HL-60/S4 treated with phorbol 12-myristate 13-acetate at 8.2 ng/mL for 4 days and 3 days (cell line): ENCODE measurements at regions not wholly inside any gene's neighbourhood (a gene's known extent, or its start where the extent isn't known, plus 50 kb on each side); places are given as distances from the start of the nearest gene placed in this dataset.
"Not testable (repeated sequence)": the region's sequence is repeated elsewhere in the genome, so short reads cannot be mapped to it uniquely, and the experiment has no call there.

Source experiments
- in situ Hi-C: fragments of 300-500 bp; cut with MboI; formaldehyde crosslinking; loops from 2 replicates; pipeline ENCODE4 v1.15.0; 2022; ENCODE audit warnings: low sequenced_read_pairs

DNA sequence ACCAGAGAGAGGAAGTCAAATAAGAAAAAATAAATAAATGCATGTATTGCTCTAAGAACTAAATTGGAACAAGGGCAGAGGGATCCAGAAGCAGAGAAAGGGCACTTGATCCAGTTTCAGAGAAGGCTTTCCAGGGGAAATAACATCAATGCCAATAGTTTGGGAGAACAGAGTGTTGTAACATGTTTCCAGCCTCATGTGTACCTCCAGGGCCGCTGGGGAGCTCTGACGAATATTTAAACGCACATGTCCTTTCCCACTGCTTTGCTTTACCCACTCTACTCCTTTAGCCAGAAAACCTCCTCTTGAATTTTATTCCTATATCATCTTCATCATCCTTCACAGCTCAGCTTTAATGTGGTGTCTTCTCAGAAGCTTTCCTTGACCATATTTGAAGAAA, 233.7 kb downstream of the ENC1 start:
- in situ Hi-C loops = no loop called here

DNA sequence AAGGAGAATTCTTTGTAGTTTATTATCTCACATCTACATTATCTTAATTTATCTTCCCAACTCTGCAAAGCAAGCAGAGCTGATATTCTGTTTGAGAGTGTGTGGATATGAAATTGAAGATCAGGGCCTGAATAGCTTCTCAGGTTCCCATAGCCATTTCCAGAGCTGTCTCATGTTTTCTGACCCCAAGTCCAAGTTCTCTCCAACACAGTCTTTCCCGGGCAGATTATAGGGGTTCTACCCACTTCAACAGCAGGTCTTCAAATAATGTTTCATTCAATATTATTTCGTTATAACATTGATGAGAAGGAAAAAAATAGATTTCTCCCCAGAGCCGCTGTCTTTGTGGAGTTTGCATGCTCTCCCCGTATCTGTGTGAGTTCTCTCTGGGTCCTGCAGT, 234.9 kb downstream of the ENC1 start:
- in situ Hi-C loops = no loop called here

DNA sequence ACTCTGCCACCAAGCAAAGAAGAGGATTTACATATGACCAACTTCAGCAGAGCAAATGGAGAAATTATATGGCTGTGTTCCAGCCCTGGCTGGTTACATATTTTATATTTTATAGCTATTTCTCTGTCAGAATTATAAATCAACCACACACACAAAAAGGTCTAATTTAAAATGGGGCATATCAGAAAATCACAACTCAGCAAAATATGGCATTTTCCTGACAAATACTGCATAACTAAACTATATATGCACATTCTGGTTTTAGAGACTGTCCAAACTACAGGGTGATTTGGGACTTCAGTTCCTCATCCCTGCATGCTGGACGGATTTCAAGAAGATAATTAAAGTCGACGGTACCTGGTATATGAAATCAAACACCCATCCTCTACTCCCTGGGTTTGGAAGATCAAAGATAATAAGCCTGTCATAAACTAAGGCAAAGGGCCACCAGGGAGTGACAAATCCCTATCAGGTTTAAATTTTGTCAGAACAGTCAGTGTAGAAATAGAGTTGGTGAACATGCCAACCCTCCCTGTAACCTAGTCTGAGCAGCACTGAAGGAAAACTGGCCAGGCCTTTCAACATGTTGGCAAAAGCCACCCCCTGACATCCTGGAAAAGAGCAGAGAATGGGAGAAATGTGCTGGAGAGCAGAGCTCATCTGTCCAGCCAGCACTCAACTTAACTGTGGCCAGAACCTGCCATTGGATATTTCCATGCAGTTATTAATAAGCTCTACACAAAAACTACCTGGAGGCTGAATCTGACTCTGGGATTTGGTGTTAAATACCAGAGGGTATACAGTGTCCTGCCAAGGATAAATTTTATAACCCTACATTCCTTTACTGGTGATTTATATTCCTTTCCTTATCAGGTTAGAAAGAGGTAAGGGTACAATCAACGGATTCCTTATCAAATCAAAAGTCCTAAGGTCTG, 235.7 kb downstream of the ENC1 start:
- in situ Hi-C loops = no loop called here

DNA sequence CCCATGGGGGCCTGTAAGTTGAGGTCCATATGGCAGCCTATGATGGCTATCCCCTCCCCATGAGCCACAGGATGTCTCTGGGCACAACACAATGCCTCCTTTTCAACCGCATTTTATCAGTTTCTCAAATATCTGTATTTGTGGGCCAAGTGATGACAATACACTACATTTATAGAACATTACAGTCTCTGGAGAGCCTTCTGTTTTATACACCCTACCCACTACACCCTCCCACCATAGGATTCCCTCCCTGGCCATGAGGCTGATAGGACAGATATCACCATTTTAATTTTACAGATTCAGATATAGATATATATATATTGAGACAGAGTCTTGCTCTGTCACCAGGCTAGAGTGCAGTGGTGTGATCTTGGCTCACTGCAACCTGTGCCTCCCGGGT, 236.8 kb downstream of the ENC1 start:
- in situ Hi-C loops = no loop called here

DNA sequence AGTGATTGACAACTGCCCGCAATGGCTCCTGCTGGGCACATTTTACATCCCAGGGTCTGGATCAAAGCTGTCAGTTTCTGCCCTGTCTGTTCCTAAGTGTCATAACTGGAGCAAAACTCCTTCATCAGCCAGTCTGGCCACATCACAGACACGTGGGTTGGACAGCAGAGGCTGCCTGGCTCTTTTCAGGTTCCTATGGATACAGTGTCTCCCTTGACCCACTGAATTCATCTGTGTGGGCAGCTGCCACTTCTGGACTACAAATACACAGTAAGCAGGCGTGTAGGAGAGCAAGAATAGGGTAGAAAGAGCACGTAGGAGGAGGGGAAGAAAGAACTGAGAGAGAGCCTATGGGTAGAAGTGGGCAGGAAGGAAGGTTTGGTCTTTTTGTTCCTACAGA, 238.0 kb downstream of the ENC1 start:
- in situ Hi-C loops = no loop called here

DNA sequence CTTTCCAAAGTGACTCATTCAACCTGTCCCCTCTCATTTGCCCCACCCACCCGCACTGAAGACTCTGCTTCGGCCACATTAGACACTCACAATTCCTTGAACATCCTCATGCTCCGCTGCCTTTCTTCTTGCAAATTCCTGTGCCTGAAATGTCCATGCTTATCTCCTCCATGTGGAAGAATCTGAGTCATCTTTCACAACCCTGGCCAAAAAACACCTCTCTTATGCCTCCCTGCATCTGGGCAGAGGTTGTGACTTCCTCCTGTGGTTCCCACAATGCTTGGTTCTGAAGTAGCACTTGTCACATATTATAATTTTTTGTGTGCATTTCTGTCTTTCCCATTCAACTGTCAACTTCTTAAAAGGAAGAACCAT, 238.6 kb downstream of the ENC1 start:
- in situ Hi-C loops = no loop called here

DNA sequence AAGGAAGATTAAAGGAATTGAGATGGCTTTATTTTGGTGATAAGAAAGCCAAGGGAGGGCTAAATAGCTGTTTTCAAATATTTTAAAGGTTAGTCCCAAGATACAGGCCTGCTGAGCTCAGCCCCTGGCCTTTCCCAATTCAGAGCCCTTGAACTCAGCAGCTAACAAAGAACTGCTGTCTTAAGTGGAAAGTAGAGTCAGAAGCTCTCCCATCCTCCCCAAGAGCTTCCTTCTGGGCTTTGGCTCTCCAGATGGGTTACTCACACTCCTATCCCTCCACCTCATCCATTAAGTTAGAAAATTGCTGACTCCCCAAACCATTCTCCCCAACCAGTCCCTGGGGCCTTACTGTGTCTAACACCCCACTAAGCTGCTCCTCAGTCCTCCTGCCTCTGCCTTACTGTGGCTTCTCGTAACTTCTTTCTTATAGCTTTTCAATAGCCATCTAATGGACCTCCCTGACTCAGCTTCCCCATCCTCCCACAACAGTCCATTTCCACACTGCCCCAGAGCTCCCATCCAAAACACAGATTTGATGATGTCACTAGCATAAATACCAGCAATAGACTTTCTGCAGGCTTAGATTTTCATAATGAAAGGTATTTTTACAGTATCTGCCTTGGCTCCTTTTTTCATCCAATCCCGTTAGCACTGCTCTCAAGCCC, 239.1 kb downstream of the ENC1 start:
- in situ Hi-C loops = no loop called here

DNA sequence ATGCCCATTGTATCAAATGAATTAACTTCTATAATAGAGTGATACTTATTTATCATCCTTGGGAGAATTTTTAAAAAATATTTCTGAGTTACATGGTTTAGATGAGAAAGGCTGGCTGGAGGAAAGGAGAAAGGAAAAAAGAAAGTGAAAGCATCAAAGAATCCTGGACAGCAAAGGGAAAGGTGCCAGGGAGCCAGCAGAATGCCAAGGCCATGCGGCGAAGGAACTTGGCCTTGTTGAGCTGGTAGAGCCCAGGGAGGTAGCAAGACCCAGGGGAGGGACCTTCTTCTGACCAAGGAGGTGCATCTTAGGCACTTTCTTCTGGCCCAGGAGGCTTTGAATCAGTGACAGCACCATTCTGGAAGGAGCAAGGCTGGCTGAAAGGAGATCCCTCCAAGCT, 240.5 kb downstream of the ENC1 start:
- in situ Hi-C loops = no loop called here

DNA sequence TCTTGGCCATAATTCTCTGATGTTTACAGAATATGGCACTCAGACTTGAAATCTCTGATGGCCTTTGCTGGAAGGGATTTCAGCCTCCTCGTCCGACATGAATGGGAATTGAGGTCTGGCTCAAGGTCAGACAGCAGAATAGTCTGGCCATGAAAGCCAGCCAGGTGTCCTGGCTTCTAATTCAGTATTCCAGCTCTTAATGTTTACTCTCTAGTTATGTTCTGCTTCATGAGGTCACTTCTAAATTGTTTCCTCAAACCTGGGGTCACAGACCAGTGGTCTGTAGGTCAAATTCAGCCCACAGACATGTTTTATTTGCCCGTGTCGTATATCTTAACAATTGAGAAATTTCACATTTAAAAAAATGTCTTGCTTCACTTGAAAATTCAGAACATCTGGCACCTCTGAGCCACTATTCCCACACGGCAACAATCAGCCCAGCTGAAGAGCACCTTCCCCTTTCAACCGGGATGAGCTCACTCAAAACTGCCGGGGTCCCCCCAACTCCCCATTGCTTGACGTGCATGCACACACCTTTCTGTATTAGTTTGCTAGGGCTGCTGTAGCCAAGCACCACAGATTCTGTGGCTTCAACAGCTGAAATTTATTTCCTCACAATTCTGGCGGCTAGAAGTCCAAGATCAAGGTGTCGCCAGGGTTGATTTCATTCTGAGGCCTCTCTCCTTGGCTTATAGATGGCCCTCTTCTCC, 243.5 kb downstream of the ENC1 start:
- in situ Hi-C loops = no loop called here

DNA sequence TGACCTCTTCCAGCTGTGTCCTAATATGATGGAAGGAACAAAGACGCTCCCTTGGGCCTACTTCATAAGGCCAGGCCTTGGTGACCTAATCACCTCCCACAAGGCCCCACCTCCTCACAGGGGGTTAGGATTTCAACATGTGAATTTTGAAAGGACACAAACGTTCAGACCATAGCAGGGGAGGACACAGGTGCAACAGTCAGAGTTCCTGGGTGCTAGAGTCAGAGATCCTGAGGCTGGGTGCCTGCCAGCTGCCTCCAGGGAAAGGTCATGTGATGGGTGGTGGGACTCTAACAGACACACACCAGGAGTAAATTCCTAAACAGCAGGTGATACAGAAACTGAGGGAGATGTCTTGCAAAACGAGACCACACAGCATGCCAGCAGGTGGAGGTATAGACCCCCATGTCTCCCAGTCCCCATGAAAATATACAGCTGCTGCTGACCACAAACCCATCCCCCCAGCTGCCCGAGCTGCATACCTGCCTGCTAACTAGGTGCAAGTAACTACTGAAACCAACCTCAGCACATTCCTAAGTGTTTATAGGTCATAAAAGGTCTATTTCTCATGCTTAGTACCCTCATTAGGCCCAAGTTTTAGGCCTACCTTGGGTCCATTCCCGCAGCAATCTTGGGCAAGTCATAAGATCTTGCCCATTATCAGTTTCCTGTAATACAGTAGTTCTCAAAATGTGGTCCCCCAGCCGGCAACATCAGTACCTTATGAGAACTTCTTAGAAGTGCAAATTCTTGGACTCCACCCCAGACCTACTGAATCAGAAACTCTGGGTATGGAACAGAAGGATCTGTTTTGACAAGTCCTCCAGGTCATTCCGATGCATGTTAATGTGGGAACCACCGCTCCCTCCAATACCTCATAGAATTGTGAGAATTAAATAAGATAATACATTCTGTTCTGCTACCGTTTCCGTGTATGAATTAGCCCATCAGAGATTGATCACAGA, 245.3 kb downstream of the ENC1 start:
- in situ Hi-C loops = no loop called here

DNA sequence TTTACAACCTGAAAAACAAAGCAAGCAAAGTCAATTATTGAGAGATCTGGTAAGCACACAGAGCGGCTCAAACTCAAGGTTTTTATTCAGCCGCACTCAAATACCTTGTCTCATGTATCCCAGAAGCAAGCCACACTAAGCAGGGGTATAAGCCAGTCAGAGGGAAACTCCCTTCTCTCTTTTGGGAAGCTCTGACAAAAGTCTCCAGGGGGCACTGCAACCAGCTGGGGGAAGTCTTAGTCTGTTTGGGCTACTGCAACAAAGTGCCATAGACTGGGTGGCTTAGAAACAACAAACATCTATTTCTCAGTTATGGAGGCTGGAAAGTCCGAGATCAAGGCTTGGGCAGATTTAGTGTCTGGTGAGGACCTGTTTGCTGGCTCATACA, 246.0 kb downstream of the ENC1 start:
- in situ Hi-C loops = no loop called here

DNA sequence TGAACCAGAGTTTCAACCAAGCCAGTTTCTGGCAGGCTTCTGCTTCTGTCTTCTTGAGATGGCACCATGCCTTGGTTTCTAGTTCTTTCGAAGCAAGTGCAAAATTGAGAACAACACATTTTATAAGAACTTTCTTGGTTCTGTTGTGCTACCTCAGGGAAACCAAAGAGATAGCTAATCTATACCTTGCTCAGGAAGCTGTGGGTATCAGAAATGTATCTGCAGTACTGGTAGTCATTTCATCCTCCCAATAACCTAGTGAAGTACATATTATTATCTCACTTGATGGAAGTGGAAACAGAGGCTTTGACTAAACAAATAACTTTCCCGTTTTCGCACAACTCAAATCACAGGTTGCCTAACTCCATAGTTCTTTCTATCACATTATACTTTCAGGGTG, 246.6 kb downstream of the ENC1 start:
- in situ Hi-C loops = no loop called here

DNA sequence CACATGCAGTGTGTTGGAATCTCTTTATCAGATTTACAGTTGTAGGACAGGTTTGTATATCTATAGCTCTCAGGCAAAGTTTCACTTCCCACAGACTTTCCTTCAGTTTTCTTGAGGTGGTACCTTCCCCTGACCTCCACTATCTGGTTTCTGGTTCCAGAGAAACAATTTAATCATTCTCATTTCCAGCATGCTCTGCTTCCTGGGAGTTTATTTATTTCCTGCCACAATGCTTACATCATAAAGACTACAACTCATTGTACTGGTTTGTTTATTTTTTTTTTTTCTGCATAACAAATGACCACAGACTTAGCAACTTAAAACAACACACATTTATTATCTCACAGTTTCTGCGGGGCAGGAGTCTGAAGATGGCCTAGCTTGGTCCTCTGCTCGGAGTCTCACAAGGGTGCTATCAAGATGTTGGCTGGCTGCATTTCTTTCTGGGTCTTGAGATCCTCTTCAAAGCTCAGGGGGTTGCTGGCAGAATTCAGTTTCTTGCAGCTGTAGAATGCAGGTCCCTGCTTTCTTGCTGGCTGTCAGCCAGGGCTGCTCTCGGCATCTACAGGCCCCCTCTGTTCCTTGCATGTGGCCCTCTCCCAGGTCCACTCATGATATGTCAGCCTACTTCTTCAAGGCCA, 247.7 kb downstream of the ENC1 start:
- in situ Hi-C loops = no loop called here

DNA sequence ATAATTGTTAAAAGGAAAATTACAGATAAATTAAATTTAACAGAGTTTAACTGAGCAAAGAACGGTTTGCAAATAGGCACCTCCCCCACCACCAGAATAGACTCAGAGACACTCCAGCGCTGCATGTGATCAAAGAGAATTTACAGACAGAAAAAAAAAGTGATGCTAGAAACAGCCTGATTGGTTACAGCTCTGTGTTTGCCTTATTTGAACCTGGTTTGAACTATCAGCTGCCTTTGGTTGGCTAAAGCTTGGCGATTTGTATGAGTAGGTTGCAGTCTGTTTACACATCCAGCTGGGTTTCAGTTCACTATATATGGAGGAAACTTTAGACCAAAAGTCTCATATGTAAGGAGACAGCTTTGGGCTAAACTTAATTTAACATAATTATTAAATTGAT, 249.1 kb downstream of the ENC1 start:
- in situ Hi-C loops = no loop called here

DNA sequence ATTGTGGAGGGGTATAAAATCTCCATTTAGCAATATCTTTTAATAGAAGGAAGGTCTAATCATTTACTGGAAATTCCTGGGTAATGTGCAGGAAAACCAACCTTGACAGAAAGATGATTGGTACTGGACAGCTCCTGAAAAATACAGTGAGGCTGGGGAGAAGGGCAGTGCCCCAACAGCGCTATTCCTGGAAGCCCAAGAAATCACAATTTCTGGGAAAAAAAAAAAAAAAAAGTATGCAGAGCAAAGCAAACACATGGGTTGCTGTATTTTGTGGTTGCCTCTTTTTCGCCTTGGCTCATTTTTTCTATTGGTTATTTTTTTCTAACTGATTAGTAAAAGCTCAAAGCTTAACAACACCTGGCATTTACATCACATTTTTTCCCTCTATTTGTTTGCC, 249.7 kb downstream of the ENC1 start:
- in situ Hi-C loops = no loop called here

DNA sequence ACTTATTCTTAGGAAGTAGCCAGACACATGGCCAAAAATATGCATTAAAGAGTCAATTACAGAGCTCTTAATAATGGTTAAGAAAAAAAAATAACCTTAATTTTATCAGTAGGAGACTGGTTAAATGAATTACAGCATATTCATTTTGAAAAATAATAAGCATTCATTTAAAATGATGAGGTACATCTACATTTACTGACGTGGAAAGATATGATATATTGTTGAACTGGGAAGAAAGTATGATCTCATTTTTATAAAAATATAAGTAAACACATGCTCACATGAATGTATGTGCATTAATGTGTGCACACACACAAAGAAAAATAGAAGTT, 250.3 kb downstream of the ENC1 start:
- in situ Hi-C loops = no loop called here

DNA sequence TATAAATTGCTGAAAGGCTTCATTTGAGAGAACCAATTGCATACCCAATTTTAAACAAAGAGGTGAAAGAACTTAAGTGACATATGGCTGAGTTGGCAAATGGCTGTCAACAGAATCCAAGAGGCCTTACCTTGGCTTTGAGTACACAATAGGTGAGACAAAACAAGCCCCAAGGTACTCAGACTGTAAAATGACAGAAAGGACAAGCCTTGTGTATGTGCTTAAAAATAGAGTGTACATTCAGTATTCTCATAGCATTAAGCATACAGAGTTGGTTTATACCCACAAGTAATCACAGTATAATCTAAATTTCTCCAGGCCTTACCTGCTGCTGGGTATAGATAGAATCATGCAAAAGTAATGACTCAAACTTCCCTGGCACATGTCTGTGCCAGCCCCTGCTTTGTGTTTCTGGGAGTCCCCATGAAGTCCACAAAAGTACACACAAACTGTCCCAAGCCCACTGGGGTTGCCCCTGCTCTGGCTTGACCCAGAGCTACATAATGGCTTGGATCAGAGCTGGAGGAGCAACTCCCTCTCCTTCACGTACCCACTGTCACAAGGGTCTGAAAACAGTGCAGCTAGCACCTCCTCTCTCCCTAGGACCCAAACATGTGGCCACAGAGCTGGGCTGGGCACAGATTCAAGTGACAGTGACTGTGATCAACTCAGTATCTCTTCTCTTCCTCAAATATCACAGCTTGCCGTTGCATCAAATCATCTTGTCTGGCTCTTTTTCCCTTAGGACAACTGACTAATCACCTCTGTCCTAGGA, 250.8 kb downstream of the ENC1 start:
- in situ Hi-C loops = no loop called here

DNA sequence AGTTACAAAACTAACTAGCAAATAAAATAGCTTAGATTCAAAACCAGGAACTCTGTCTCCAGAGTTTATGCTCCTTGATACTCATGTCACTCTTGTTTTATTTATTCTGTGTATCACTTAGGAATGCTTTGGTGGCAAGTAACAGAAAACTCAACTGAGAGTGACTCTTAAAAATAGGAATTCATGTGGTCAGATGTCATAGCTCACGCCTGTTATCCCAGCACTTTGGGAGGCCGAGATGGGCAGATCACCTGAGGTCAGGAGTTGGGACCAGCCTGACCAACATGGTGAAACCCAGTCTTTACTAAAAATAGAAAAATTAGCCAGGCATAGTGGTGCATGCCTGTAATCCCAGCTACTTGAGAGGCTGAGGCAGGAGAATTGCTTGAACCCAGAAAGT, 252.1 kb downstream of the ENC1 start:
- in situ Hi-C loops = not testable (repeated sequence)

DNA sequence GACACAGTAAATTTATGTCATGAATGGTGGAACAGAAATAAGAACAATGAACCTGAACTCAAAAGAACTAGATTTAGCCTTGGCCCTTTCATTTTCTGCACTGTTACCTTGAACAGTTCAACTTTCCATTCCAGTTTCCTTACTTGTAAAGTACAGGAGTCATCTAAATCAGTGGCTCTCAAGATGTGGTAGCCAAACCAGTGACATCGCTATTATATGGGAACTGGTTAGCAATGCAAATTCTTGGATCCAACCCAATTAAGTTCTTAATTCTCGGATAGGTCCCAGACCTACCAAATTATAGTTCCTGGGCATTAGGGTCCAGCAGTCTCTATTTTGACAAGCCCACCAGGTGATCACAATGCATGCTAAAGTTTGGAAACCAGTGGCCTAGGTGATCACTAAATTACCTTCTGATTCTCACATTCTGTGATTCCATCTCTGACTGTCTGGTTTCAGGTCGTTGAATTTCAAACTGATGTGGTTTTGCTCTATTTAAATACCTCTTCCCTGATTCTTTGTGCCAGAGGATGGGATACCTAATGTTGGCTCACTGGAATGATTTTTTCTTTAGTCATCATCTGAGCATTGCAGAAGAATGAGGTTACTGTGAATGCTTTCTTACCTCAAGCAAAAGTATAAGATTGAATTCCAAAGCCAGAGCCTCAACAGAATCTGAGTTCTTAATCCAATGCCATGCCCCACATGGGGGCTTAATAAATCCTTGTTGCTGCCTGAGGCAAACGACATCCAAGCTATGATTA, 253.8 kb downstream of the ENC1 start:
- in situ Hi-C loops = no loop called here
